ENCODE measurements at regions not wholly inside any gene's neighbourhood (a gene's known extent, or its start where the extent isn't known, plus 50 kb on each side); places are given as distances from the start of the nearest gene placed in this dataset.
"Not testable (repeated sequence)": the region's sequence is repeated elsewhere in the genome, so short reads cannot be mapped to it uniquely, and the experiment has no call there.

GRCh38 chr5:100402071-100402470, 133.1 kb upstream of the FAM174A start:
- Histone ChIP-seq H3K27ac (ENCODE audit: low read depth, low read length, poor library complexity, severe bottlenecking) (no peak overlapping the region), H3K4me3 (ENCODE audit: low read depth, low read length, poor library complexity, severe bottlenecking) (no peak overlapping the region), H3K9me3 (ENCODE audit: low read length) (no peaks in the 10 kb centered on the region), H2AFZ (ENCODE audit: low read length) (no peak overlapping the region), H4K20me1 (ENCODE audit: insufficient read depth, low read length) (no peaks in the 10 kb centered on the region), H3K4me1 (ENCODE audit: insufficient read depth, low read length, poor library complexity, severe bottlenecking) (no peaks in the 10 kb centered on the region), H3K36me3 (ENCODE audit: insufficient read depth, low read length) (no peaks in the 10 kb centered on the region), H3K79me2 (ENCODE audit: insufficient read depth, low read depth, low read length) (no peaks in the 10 kb centered on the region), H3K4me2 (ENCODE audit: low read length) (no peak overlapping the region), H3K9me2 (ENCODE audit: insufficient read depth, low read length) (no peaks in the 10 kb centered on the region)
- no TSS peak for BruUV-seq (replicated peaks)
- POLR2A ChIA-PET, result interaction anchor here (0.5 to 0.9 kb wide), 5 partner anchors 15 to 810 kb away, joined by 3 to 5 read pairs (median 3); no protein-coding TSS in a partner anchor
- intact Hi-C loops (cut with micrococcal nuclease; ENCODE audit: unreplicated experiment), result no loop called here
- DNase-seq (ENCODE audit: low spot score), result no peak
- CTCF ChIA-PET (ENCODE audit: unreplicated experiment), result no interaction called here
- TF ChIP-seq EZH2phosphoT487 (IDR thresholded peaks at IDR 0.05; ENCODE audit: borderline replicate concordance, low read depth, low read length) (no peak), CTCF (conservative IDR thresholded peaks at IDR 0.05; ENCODE audit: low read length) (no peak)

GRCh38 chr5:100401149-100401548, 134.0 kb upstream of the FAM174A start:
- no peak for TF ChIP-seq EZH2phosphoT487 (IDR thresholded peaks at IDR 0.05; ENCODE audit: borderline replicate concordance, low read depth, low read length)
- TF ChIP-seq CTCF (conservative IDR thresholded peaks at IDR 0.05; ENCODE audit: low read length), result no peak
- H3K9me3 ChIP-seq (ENCODE audit: low read length), result no peaks in the 10 kb centered on the region
- no peaks in the 10 kb centered on the region for H3K9me2 ChIP-seq (ENCODE audit: insufficient read depth, low read length)
- H3K4me2 ChIP-seq (ENCODE audit: low read length), result no peak overlapping the region
- no TSS peak for BruUV-seq (replicated peaks)
- H3K4me1 ChIP-seq (ENCODE audit: insufficient read depth, low read length, poor library complexity, severe bottlenecking), result no peaks in the 10 kb centered on the region
- H3K4me3 ChIP-seq (ENCODE audit: low read depth, low read length, poor library complexity, severe bottlenecking), result no peak overlapping the region
- H3K79me2 ChIP-seq (ENCODE audit: insufficient read depth, low read depth, low read length), result no peaks in the 10 kb centered on the region
- no peak overlapping the region for H3K27ac ChIP-seq (ENCODE audit: low read depth, low read length, poor library complexity, severe bottlenecking)
- ChIA-PET CTCF (ENCODE audit: unreplicated experiment) (no interaction called here), POLR2A (interaction anchor here (0.6 to 0.9 kb wide), 2 partner anchors 16 to 264 kb away, joined by 3 to 4 read pairs; no protein-coding TSS in a partner anchor)
- intact Hi-C loops (cut with micrococcal nuclease; ENCODE audit: unreplicated experiment), result no loop called here
- no peak for DNase-seq (ENCODE audit: low spot score)
- H3K36me3 ChIP-seq (ENCODE audit: insufficient read depth, low read length), result no peaks in the 10 kb centered on the region
- H2AFZ ChIP-seq (ENCODE audit: low read length), result no peak overlapping the region
- no peaks in the 10 kb centered on the region for H4K20me1 ChIP-seq (ENCODE audit: insufficient read depth, low read length)

DNA sequence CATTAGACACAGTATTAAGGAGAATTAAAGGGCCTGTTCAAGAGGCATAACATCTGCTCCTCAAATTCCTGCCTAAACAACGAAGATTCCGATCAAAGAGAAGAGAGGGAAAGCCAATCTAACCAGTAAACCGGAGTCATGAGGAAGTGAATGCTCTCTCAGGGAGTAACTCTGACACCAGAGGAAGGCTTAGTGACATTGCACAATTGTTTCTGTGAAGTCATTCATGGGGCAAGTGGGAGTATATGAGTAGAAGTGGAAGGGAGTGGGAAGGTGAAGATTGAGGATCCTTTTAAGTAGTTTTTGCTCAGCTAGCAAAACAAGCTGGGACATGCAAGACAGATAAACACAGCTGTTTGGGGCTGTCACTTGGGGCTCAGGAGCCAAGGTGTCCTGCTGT, 136.4 kb upstream of the FAM174A start:
- BruUV-seq (replicated peaks); H3K4me3 ChIP-seq (ENCODE audit: low read depth, low read length, poor library complexity, severe bottlenecking); H4K20me1 ChIP-seq (ENCODE audit: insufficient read depth, low read length); H3K79me2 ChIP-seq (ENCODE audit: insufficient read depth, low read depth, low read length); CTCF ChIA-PET (ENCODE audit: unreplicated experiment); H3K27ac ChIP-seq (ENCODE audit: low read depth, low read length, poor library complexity, severe bottlenecking); H3K4me1 ChIP-seq (ENCODE audit: insufficient read depth, low read length, poor library complexity, severe bottlenecking); POLR2A ChIA-PET; H2AFZ ChIP-seq (ENCODE audit: low read length); H3K9me3 ChIP-seq (ENCODE audit: low read length); DNase-seq (ENCODE audit: low spot score); intact Hi-C loops (cut with micrococcal nuclease; ENCODE audit: unreplicated experiment); H3K9me2 ChIP-seq (ENCODE audit: insufficient read depth, low read length); H3K4me2 ChIP-seq (ENCODE audit: low read length); H3K36me3 ChIP-seq (ENCODE audit: insufficient read depth, low read length): not testable (repeated sequence)

DNA sequence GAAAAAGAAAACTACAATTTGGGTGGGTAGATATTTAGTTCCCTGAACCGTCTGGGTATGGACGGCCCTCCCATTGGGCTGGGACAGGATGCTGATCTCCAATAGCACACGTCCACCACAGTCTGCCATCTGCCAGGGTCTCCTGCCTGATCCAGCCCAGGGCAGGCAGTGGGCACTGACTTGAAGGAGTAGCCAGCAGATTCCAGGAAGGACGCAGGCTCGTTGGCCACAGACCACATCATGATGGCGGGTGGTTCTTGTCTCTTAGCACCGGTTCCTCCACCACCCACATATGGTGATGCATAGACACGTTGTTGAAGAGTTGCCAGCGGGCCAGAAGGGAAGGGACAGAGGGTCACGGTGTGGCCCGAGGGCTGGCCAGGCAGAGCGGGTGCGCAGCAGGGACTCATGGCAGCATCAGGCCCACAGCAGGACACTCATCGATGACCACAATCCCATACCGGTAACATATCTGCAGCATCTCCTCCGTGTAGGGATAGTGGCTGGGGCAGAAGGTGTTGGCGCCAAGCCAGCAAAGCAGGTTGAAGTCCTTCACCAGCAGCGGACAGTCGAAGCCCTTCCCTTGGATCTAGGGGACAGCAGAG, 155.8 kb upstream of the FAM174A start:
- H3K79me2 ChIP-seq (ENCODE audit: insufficient read depth, low read depth, low read length); H3K36me3 ChIP-seq (ENCODE audit: insufficient read depth, low read length); POLR2A ChIA-PET; H3K4me2 ChIP-seq (ENCODE audit: low read length); BruUV-seq (replicated peaks); H3K4me3 ChIP-seq (ENCODE audit: low read depth, low read length, poor library complexity, severe bottlenecking); H3K9me2 ChIP-seq (ENCODE audit: insufficient read depth, low read length); H3K4me1 ChIP-seq (ENCODE audit: insufficient read depth, low read length, poor library complexity, severe bottlenecking); intact Hi-C loops (cut with micrococcal nuclease; ENCODE audit: unreplicated experiment); H2AFZ ChIP-seq (ENCODE audit: low read length); DNase-seq (ENCODE audit: low spot score); H4K20me1 ChIP-seq (ENCODE audit: insufficient read depth, low read length); H3K9me3 ChIP-seq (ENCODE audit: low read length); H3K27ac ChIP-seq (ENCODE audit: low read depth, low read length, poor library complexity, severe bottlenecking); CTCF ChIA-PET (ENCODE audit: unreplicated experiment): not testable (repeated sequence)

DNA sequence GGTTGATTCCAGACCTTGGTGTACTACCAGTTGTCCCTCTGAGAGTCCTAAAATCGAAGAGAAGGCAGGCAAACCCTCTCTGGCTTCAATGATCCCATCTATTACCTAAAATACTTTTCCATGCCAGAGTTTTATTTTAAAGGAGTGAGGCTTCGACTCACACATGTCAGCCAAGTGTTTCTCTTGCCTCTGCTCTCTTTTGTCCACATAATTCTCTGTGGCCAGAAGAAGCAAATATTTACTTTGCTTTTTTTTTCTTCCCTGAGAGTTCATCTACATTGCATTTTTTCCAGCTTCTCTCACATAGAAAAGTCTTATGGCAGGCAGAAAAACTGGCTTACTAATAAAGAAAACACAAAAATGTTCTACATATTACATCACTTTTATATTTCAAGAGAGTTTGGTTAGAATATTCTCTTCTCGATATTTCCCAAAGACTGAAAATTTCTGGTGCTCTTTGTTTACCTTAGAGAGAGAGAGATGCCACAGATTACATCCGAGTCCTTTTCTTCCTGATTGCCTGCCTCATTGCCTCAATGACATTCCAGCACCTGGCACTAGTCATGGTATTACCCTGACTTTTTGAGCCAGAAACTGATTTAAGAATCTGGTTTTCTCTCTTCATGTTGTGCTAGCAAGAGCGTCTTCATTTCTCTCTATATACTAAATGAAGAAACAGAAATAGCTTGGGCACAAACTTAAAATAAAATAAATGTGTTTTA, 170.3 kb upstream of the FAM174A start:
- DNase-seq (ENCODE audit: low spot score); H3K4me2 ChIP-seq (ENCODE audit: low read length); H3K4me1 ChIP-seq (ENCODE audit: insufficient read depth, low read length, poor library complexity, severe bottlenecking); H4K20me1 ChIP-seq (ENCODE audit: insufficient read depth, low read length); H3K27ac ChIP-seq (ENCODE audit: low read depth, low read length, poor library complexity, severe bottlenecking); H2AFZ ChIP-seq (ENCODE audit: low read length); H3K4me3 ChIP-seq (ENCODE audit: low read depth, low read length, poor library complexity, severe bottlenecking); H3K9me2 ChIP-seq (ENCODE audit: insufficient read depth, low read length); intact Hi-C loops (cut with micrococcal nuclease; ENCODE audit: unreplicated experiment); H3K79me2 ChIP-seq (ENCODE audit: insufficient read depth, low read depth, low read length); H3K36me3 ChIP-seq (ENCODE audit: insufficient read depth, low read length); BruUV-seq (replicated peaks); POLR2A ChIA-PET; H3K9me3 ChIP-seq (ENCODE audit: low read length); CTCF ChIA-PET (ENCODE audit: unreplicated experiment): not testable (repeated sequence)
